DOHH2 (cell line): ENCODE measurements at regions not wholly inside any gene's neighbourhood (a gene's known extent, or its start where the extent isn't known, plus 50 kb on each side); places are given as distances from the start of the nearest gene placed in this dataset.

ENCODE experiments used
- H3F3A ChIP-seq: fragments of 200-600 bp; sonication (generic), shearing (Covaris generic); 2 replicates; pipeline ENCODE4 v1.6.0; 2016; ENCODE audit warnings: antibody characterized with exemption, mild to moderate bottlenecking; ENCODE audit not compliant: control insufficient read depth, insufficient read depth
- H3K27ac ChIP-seq: fragments of 200-600 bp; sonication (generic); 2 replicates; pipeline ENCODE4 v1.5.1; 2014; ENCODE audit warnings: low read depth, mild to moderate bottlenecking, low read length, moderate library complexity
- H3K27me3 ChIP-seq: fragments of 200-600 bp; sonication (generic); 2 replicates; pipeline ENCODE4 v1.6.1; 2014; ENCODE audit warnings: mild to moderate bottlenecking, low read length, mixed read lengths; ENCODE audit not compliant: control insufficient read depth
- H3K36me3 ChIP-seq: fragments of 200-600 bp; sonication (generic); 2 replicates; pipeline ENCODE4 v1.6.1; 2014; ENCODE audit warnings: mild to moderate bottlenecking, low read length, moderate library complexity, mixed read lengths; ENCODE audit not compliant: control insufficient read depth
- H3K4me1 ChIP-seq: fragments of 200-600 bp; sonication (generic); 2 replicates; pipeline ENCODE4 v1.6.1; 2014; ENCODE audit warnings: mild to moderate bottlenecking, low read length, mixed read lengths; ENCODE audit not compliant: control insufficient read depth
- H3K4me2 ChIP-seq: fragments of 200-600 bp; sonication (generic); 2 replicates; pipeline ENCODE4 v1.6.0; 2014; ENCODE audit warnings: mild to moderate bottlenecking, low read length, moderate library complexity
- H3K4me3 ChIP-seq: fragments of 200-600 bp; sonication (generic); 2 replicates; pipeline ENCODE4 v1.5.1; 2014; ENCODE audit warnings: mild to moderate bottlenecking, low read length, mixed read lengths
- H3K79me2 ChIP-seq: fragments of 200-600 bp; sonication (generic); 2 replicates; pipeline ENCODE4 v1.6.1; 2014; ENCODE audit warnings: mild to moderate bottlenecking, low read length, mixed read lengths; ENCODE audit not compliant: control insufficient read depth
- H3K9me2 ChIP-seq: fragments of 200-600 bp; sonication (generic); replicated peaks from 2 replicates; pipeline ENCODE4 v1.6.1; 2014; ENCODE audit warnings: mild to moderate bottlenecking, low read length, mixed read lengths; ENCODE audit not compliant: control insufficient read depth
- H3K9me3 ChIP-seq: fragments of 200-600 bp; sonication (generic); 2 replicates; pipeline ENCODE4 v1.6.1; 2014; ENCODE audit warnings: antibody characterized with exemption, low read length, mixed read lengths; ENCODE audit not compliant: control insufficient read depth, insufficient read depth
- H4K20me1 ChIP-seq: fragments of 200-600 bp; sonication (generic); 2 replicates; pipeline ENCODE4 v1.6.0; 2014; ENCODE audit warnings: low read depth, mild to moderate bottlenecking, antibody characterized with exemption, low read length, moderate library complexity; ENCODE audit not compliant: control insufficient read depth, insufficient read depth
- CTCF ChIP-seq: fragments of 200-600 bp; sonication (generic); IDR thresholded peaks from one replicate; pipeline ENCODE4 v1.5.1; 2014; ENCODE audit warnings: antibody characterized with exemption, mild to moderate bottlenecking, low read depth, low read length; ENCODE audit not compliant: poor library complexity, severe bottlenecking
- EZH2phosphoT487 ChIP-seq: fragments of 200-600 bp; sonication (generic); IDR thresholded peaks from 2 replicates; pipeline ENCODE4 v1.6.1; 2017; ENCODE audit warnings: borderline replicate concordance, mild to moderate bottlenecking, antibody characterized with exemption, low read length, moderate library complexity, mixed read lengths

- no peaks in the 10 kb centered on the region for H3K9me3 ChIP-seq
- H3K9me2 ChIP-seq, result no peaks in the 10 kb centered on the region; the same call in 1 of the 2 replicates
- H3K27ac ChIP-seq, result no peak overlapping the region
- TF ChIP-seq CTCF (no peak), EZH2phosphoT487 (no peak)
- H3K4me3 ChIP-seq, result no peak overlapping the region
- H4K20me1 ChIP-seq, result no peaks in the 10 kb centered on the region
- no peak overlapping the region for H3K4me2 ChIP-seq
- no peaks in the 10 kb centered on the region for H3K36me3 ChIP-seq
- 0 out of 2 replicates have a peak, but pooled peaks cover 3% of the 10 kb centered on the region for H3K27me3 ChIP-seq
- no peaks in the 10 kb centered on the region for H3K4me1 ChIP-seq
- no peaks in the 10 kb centered on the region for H3K79me2 ChIP-seq
- no peaks in the 10 kb centered on the region for H3F3A ChIP-seq
Observed at GRCh38 chr10:47235484-47235883, 64.5 kb upstream of the GDF10 start.

- H3K27me3 ChIP-seq, result 0 out of 2 replicates have a peak, but pooled peaks cover 3% of the 10 kb centered on the region
- no peaks in the 10 kb centered on the region for H4K20me1 ChIP-seq
- no peaks in the 10 kb centered on the region for H3K9me3 ChIP-seq
- H3K4me2 ChIP-seq, result no peak overlapping the region
- no peaks in the 10 kb centered on the region for H3F3A ChIP-seq
- H3K4me3 ChIP-seq, result no peak overlapping the region
- H3K9me2 ChIP-seq, result no peaks in the 10 kb centered on the region; the same call in 1 of the 2 replicates
- TF ChIP-seq EZH2phosphoT487 (no peak), CTCF (peak; percentile 43)
- H3K27ac ChIP-seq, result no peak overlapping the region
- no peaks in the 10 kb centered on the region for H3K36me3 ChIP-seq
- no peaks in the 10 kb centered on the region for H3K79me2 ChIP-seq
- H3K4me1 ChIP-seq, result no peaks in the 10 kb centered on the region
Observed at GRCh38 chr10:47237316-47238260, 62.4 kb upstream of the GDF10 start.

GRCh38 chr10:47238331-47239095, 61.5 kb upstream of the GDF10 start:
- no peaks in the 10 kb centered on the region for H4K20me1 ChIP-seq
- H3K79me2 ChIP-seq, result no peaks in the 10 kb centered on the region
- no peaks in the 10 kb centered on the region for H3K9me3 ChIP-seq
- H3K4me2 ChIP-seq, result no peak overlapping the region
- no peaks in the 10 kb centered on the region for H3K4me1 ChIP-seq
- no peaks in the 10 kb centered on the region for H3F3A ChIP-seq
- H3K27ac ChIP-seq, result no peak overlapping the region
- no peaks in the 10 kb centered on the region for H3K36me3 ChIP-seq
- no peak for TF ChIP-seq EZH2phosphoT487
- no peak for TF ChIP-seq CTCF
- no peaks in the 10 kb centered on the region; the same call in 1 of the 2 replicates for H3K9me2 ChIP-seq
- 0 out of 2 replicates have a peak, but pooled peaks cover 3% of the 10 kb centered on the region for H3K27me3 ChIP-seq
- no peak overlapping the region for H3K4me3 ChIP-seq
